ENCODE measurements at regions not wholly inside any gene's neighbourhood (a gene's known extent, or its start where the extent isn't known, plus 50 kb on each side); places are given as distances from the start of the nearest gene placed in this dataset.
"Not testable (repeated sequence)": the region's sequence is repeated elsewhere in the genome, so short reads cannot be mapped to it uniquely, and the experiment has no call there.

DNA sequence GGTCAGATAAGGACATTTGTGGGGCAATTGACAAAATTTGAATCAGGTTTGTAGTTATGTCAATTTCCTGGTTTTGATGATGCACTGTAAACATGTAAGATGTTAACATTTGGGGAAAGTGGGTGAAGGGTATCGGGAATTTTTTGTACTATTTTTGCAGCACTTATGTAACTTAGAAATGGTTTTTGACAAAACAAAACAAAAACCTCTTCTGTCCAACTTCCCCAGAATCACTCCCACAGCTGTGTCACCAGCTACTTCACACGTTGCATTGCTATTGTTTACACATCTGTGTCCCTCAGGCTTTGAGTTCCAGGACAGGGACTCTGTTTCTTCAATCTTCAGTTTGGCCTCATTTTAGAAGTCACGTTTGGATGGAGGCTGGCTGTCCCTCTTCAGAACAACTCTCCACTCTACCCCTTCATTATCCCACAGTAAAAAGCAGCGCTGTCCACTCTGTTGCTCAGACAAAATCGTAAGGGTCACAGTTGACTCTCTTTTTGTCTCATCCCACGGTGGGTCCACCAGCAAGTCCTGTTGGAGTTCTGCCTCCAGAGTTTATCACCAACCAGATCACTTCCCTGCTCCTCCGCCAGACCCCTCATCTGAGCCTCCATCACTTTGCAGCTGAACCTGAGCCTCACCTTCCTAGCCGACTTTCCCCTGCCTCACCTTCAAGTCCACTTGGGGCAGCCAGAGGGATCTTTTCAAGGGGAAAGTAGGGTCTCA, 63.2 kb downstream of the NENF start:
- ATAC-seq (peak; percentile 28), DNase-seq (no peak)
- intact Hi-C loops (cut with micrococcal nuclease), result no loop called here

DNA sequence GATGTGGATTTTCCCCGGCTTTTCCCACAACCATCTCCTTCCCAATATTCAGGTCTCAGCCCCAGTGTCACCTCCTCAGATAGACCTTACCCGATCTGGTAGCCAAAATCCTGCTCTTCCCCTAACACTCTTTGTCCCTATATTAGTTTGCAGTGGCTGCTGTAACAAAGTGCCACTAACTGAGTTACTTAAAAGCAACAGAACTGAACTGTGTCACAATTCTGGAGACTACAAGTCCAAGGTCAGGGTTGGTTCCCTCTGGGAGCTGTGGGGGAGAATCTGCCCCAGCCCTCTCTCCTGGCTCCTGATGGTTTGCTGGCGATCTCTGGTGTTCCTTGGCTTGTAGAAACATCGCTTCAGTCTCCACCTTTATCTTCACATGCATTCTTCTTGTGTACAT, 64.0 kb downstream of the NENF start:
- no peak for ATAC-seq
- intact Hi-C loops (cut with micrococcal nuclease), result no loop called here
- no peak for DNase-seq

DNA sequence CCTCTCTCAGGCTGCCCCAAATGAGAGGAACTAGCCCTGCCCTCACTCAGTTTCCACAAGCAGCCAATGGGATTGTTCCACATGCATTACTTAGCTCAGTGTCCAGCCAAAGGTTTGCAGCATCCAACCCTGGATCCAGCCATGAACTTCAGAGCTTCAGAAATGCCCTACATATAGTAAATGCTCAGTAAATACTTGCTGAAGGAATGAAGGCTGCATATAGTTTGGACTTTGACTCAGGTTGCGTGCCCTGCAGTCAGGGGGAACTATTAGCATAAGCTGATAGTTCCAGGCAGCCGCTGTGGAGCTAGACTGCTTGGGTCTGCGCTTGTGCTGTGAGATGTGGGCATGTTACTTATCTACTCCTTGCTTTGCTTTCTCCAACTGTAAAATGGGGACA, 64.8 kb downstream of the NENF start:
- DNase-seq, result no peak
- no peak for ATAC-seq
- intact Hi-C loops (cut with micrococcal nuclease), result no loop called here

DNA sequence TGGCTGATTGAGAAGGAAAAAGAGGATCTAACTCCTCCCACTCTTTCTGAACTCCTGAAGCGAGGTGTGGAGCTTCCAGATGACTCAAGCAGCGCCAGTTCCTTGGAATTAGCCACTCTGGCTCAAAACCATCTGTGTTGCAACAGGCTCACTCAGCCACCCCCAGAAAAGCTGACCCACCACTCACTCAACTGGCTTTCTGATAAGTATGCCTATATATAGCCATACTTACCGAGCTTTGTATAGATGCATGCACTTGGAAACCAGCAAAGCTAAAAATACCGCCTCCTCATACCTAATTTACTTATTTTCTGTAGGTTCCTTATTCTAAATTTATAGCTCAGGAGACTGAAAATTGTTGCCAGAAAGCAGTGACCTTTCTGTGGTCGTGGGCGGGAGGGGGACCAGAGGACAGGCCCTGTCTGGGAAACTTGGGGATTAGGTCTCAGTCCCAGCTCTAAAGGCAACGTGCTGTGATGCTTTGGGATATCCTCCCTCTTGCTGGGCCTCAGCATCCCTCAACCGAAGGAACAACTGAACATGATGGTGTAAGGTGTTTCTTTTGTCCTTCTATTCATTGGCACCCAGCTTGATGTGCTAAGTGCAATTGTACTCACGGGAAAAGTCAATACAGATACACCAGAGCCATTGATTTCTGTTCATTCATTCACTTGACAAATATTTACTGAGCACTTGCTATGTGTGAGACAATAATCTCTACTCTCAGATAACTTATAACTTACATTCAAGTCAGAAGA, 65.7 kb downstream of the NENF start:
- DNase-seq (no peak), ATAC-seq (no peak)
- intact Hi-C loops (cut with micrococcal nuclease), result no loop called here

DNA sequence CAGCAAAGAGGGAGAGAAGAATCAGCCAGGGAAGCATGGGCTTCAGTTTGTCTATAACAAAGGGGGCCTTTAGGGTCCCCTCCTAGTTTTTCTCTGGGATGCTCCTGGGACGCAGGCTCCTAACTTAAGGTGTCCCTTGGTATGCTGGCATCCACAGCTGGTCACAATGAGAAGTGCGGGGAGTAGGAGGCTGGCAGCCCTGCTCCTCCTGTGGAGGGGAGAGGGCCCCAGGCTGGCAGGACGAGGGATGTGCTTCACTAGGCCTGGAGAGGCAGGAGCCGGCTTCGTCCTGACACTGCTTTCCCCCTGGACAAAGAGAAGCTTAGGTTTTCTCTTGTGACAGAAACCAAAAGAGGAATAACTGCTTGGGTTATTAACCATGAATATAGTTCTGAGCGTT, 67.6 kb downstream of the NENF start:
- intact Hi-C loops (cut with micrococcal nuclease), result no loop called here
- DNase-seq, result no peak
- no peak for ATAC-seq

DNA sequence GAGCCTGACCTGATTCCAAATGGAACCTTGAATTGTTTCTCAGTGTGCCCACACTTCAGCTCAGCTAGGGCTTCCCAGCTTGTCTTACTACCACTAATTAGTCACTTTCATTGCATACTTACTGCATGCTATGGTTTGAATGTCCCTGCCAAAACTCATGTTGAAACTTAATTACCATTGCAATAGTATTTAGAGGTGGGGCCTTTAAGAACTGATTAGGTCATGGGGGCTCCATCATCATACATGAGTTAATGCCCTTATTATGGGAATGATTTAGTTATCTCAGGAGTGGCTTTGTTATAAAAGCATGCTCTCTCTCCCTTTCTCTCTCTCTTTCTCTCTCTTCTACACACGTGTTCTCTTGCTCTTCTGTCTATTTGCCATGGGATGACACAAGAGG, 68.3 kb downstream of the NENF start:
- intact Hi-C loops (cut with micrococcal nuclease), result no loop called here
- ATAC-seq (no peak), DNase-seq (no peak)

DNA sequence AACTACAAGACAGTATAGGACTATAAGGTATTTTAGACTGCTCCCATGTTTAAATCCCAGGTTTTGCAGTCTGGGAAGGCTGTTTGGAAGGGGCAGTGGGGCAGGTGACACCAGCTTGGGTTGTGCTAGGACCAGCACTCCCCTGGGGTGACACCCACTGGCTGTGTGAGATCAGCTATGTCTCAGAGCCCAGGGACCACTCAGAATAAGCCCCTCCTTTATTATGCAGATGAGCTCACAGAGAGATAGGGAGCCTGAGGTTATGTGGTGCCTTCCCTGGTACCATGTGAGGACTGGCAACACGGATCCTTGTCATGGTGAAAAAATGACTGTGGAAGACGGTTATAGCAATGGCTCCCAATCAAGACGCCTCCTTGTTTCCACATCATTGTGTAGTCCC, 71.0 kb downstream of the NENF start:
- intact Hi-C loops (cut with micrococcal nuclease), result no loop called here
- ATAC-seq, result no peak
- DNase-seq, result no peak

DNA sequence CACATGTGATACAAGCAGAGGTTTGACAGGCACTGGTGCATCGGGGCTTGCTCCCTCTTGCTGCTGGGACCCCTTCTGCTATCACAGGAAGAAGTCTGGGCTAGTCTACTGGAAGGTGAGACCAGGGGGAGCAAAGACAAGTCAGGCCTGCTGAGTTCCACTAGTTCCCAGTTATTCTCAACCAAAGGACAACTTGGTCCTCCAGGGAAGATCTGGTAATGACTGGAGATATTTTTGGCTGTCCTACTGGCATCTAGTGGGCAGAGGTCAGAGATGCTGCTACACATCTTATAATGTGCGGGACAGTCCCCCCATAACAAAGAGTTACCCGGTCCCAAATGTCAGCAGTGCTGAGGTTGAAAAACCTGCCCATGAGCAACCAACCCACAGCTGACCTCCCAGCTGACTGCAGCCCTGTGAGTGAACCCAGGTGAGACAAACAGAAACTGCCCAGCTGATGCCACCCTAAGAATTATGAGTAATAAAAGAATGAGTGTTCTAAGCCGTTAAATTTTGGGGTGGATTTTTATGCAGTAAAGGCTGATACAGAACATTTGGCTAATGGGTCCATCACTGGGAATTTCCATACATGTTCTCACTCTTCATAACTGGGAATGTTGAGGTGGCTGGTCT, 71.6 kb downstream of the NENF start:
- ATAC-seq (no peak), DNase-seq (no peak)
- intact Hi-C loops (cut with micrococcal nuclease), result no loop called here

DNA sequence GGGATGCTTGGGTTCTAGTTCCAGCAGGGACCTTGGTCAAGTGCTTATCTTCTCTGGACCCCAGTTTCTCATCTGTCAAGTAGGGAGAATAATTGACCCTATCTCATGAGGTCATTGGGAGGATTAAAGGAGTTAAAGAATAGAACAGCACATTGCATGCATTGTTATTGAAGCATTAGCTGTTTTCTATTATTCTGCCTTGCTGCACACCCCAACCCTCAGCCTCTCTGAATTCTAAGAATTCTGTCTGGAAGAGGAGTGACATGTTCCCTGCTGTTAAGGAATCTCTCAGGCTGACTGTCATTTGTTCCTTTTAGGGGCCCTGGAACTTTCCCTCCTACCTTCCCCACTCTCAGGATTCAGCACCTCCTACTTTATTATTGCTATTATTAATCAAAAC, 73.9 kb downstream of the NENF start:
- ATAC-seq, result no peak
- intact Hi-C loops (cut with micrococcal nuclease), result no loop called here
- DNase-seq, result no peak

DNA sequence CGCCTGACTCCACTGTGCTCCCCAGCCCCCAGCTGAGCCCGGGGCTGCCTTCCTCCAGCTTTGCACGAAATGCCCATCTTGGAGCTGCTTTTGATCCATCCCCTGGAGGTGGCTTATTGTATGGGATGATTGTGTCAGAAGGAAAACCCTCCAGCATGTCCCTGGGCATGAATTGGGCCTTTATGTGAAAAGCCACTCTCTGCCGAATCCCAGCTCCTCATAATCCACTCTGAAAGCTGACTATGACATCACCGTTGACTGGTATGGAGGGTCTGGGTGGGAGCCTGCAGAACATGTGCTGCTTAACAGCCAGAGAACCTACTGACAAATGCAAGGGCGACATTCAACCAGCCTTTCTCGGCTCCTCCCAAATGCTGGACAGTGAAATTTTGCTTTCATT, 74.6 kb downstream of the NENF start:
- no peak for DNase-seq
- ATAC-seq, result no peak
- intact Hi-C loops (cut with micrococcal nuclease), result no loop called here

DNA sequence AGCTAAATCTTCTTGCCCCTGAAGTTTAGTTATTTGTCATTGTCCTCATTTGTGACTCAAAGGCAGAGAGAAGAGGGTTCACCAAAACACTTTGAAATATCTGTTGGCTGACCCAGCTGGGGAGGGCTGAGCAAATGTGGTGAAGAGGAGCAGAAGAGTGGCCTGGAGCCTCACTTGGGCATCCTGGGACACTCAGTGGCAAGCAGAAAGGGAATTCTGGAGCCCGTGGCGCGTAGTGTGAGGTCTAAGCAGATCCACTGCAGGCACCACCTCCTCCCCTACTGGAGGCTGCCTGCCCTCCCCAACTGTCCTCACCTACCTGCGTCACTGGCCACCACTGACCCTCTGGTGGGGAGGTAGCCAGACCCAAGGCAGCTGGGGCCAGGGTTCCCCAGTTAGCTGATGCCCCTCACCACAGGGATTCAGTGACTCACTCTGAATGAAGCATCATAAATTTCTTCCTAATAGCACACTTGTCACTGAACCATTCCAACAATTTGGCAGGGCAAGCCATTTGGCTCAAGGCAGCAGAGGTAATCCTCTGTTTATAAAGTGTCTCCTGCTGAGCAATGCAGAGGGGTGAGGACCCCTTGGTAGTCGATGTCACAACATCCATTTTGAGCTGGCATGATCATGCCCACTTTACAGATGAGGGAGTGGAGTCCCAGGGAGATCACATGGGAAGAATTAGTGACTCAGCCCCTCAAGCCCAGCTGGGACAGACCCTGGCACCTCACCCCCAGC, 80.3 kb downstream of the NENF start:
- DNase-seq (no peak), ATAC-seq (no peak)
- intact Hi-C loops (cut with micrococcal nuclease), result no loop called here

DNA sequence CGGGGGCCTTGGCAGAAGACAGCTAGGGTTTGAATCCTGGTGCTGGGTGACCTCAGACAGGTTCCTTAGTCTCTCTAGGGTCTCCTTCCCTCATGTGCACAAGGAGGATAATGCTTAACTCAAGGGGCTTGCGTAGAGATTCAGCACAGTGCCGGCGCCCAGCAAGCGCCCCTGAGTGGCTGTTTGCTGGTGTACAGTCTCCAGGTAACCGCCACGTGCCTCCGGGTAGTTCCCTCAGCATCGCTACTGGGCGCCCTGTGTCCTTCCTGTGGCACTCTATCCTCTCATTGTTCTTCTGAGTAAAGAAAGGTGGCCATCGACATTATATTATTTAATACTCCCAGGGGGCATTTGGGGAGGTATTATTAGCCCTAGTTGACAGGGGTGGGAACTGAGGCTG, 80.9 kb downstream of the NENF start:
- intact Hi-C loops (cut with micrococcal nuclease), result no loop called here
- ATAC-seq, result no peak
- no peak for DNase-seq

DNA sequence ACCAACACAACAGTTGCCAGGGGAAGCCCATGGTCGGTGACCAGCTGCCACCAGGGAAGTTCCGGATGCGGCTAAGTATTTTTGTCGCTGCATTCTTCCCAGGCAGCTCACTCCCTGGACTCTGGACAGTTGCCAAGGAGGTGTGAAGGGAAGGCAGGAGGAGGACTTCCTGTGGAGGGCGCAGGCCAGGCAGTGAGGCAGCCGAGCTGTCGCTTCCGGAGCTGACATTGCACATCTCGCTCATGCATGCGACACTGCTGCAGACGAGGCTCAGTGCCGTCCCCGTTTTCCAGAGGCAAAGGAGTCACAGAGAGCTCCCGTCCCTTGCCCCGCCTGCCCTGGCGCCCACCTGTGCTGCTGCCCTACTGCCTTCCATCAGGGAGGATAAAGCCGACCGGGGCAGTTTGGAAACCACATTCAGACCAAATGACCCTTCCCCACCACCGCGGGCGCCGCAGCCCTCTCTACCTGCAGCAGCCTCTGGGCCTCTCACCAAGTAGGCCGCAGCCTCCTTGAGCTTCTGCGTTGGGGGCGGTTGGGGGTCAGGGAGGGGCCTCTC, 81.4 kb downstream of the NENF start:
- DNase-seq (peak; percentile 66), ATAC-seq (peak; percentile 51)
- intact Hi-C loops (cut with micrococcal nuclease), result no loop called here

DNA sequence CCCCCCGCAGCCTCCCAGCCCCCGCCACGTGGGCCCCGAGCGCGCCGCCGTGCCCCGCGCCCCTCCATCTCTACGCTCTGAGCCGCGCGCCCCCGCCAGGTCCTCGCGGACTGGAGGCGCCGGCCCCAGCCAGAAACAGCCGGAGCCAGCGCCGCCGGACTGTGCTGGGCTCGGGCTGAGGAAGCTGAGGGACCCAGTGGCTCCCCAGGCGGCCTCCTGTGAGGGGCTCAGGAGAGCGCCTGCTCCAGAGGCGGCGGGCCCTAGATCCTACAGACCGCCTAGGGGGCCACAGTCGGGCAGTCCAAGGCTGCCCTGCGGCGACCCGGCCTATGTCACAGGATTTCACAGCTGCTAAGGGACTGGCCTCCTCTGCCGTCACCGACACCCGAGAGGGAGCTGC, 82.1 kb downstream of the NENF start:
- ATAC-seq (no peak), DNase-seq (peak; percentile 34)
- intact Hi-C loops (cut with micrococcal nuclease), result no loop called here

DNA sequence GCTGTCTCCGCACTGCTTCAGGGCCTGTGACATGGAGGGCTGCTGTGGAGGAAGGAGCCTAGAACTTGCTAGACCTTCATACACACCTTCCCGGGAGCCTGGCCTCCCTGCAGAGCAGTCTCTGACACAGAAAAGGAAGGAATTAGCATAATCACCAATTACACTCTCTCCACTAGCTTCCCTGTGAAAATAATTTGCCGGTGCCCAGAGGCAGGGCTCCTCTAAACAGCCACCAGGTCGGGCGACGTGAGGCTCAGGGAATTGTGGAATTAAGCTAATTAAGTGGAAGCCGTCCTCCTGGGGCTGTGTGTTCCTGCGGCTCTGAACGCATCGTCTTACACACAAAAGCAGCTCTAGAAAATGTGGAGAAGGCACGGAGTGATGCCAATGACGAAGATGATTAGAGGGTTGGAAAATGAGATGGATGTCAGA, 82.6 kb downstream of the NENF start:
- DNase-seq (no peak), ATAC-seq (no peak)
- intact Hi-C loops (cut with micrococcal nuclease), result no loop called here

DNA sequence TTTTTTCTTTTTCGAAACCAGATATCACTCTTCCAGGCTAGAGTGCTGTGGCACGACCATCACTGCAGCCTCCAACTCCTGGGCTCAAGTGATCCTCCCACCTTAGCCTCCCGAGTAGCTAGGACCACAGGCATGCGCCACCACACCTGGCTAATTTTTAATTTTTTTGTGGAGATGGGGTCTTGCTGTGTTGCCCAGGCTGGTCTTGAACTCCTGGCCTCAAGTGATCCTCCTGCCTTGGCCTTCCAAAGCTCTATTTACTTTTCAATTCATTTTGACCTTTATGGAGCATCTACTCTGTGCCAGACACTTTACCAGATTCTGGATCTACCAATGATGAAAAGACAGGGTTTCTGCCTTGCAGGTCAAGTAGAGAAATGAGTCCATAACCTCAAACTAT, 83.3 kb downstream of the NENF start:
- ATAC-seq; intact Hi-C loops (cut with micrococcal nuclease); DNase-seq: not testable (repeated sequence)

DNA sequence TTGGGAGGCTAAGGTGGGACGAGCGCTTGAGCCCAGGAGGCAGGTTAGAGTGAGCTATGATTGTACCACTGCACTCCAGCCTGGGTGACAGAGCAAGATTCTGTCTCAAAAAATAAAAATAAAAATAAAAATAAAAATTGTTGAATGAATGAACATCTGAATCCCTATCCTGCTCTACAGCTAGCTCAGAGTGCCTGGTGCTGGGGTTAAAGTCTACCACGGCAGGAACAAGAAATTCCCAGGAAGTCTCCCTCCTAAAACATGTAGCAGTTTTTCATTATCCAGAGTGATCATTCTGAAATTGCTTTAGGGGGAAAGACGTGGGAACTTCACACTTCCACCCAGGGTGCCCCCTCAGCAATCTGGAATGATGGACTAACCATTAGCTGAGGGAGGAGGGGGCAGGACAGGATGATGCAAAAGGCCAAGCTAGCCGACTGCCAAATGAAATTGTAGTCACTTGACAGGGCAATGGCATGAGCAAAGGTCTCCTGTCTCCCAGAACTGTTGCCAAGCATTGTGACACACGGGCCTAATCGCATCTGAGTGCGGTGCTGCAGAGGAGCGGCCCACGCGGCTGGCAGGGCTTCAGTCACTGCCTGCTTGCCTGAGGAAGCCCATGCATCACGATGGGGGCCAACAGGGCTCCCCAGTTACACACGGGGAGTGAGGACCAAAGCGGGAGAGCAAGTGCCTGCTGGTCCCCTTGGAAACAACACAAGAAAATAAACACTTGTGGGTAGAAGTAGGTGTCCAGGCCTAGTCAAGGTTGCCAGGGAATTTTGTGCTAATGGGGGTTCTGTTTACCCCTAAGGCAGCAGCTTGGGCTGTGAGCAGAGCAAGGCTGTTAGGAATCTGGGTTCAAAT, 85.7 kb downstream of the NENF start:
- ATAC-seq, result peak; percentile 93
- DNase-seq, result peak; percentile 89
- intact Hi-C loops (cut with micrococcal nuclease), result no loop called here

DNA sequence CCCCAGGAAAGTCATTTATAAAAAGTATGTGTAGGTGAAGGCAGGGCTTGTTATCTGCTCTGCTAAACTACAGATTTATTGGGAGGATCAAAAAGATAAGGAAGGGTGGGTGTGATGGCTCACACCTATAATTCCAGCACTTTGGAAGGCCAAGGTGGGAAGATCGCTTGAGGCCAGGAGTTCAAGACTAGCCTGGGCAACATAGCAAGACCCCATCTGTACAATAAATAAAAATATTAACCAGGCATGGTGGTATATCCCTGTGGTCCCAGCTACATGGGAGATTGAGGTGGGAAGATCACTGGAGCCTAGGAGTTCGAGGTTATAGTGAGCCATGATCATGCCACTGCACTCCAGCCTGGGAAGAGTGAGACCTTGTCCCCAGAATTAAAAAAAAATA, 86.4 kb downstream of the NENF start:
- no peak for DNase-seq
- intact Hi-C loops (cut with micrococcal nuclease), result no loop called here
- ATAC-seq, result no peak

DNA sequence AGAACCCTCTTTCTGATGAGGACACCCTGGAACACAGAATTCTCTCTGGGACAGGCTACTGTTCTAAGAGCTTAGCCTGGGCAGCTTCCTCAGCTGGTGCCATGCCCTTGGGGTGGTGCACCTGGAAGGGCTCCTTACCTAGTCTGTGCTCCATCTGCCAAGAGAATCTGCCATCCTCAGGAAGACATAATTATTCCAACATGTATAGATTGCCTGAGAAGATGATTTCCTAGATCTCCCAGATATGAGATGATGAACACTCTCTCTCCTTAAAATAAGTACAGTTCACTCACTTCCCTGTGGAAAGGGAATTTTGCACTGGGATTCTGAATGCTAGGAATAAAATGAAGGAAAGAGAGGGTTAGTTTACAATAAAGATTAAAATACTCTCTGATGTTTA, 87.6 kb downstream of the NENF start:
- intact Hi-C loops (cut with micrococcal nuclease), result no loop called here
- DNase-seq (no peak), ATAC-seq (no peak)

Data from left ventricle myocardium superior (tissue), 1 donor.